Medulla oblongata (tissue), 1 donor: ENCODE measurements at regions not wholly inside any gene's neighbourhood (a gene's known extent, or its start where the extent isn't known, plus 50 kb on each side); places are given as distances from the start of the nearest gene placed in this dataset.

ENCODE experiments used
- DNase-seq: peaks from one replicate; pipeline ENCODE4 v3.0.0-alpha.2; 2015; ENCODE audit errors: extremely low spot score

DNA sequence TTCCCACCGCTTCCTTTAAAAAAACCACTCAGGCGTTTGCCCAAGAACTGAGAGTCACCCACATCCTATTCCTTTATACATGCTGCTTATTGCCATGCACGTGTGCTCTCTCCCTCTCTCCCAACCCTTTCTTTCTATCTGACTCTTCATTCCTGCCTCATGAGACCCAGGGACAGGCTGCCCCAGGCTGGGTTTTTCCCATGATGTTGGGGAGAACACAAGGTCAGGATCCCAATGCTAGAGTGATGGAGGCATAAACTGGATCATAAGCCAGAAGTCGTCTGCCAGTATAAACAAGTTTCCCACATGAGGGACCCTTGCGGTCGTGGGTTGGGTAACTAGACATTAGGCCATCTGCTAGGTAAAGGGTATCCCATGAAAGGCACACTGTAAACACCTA is 64.9 kb downstream of the CD2 start:
- DNase-seq, result no peak

GRCh38 chr1:116820369-116820768 is 66.1 kb downstream of the CD2 start:
- no peak for DNase-seq

DNA sequence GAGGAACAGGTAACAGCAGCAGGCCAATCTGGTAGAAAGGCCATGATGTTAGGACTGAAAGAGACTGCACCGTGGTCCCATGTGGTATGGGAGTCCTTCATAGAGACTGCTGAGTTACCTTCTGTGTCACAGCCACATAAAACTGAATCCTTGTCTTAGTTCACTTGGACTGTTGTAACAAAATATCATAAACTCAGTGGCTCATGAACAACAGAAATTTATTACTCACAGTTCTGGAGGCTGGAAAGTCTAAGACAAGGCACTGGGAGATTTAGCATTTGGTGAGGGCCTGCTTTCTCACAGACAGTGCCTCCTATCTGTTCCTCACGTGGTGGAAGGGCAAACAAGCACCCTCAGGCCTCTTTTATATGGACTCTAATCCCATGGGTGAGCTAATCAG is 67.5 kb downstream of the CD2 start:
- no peak for DNase-seq

DNA sequence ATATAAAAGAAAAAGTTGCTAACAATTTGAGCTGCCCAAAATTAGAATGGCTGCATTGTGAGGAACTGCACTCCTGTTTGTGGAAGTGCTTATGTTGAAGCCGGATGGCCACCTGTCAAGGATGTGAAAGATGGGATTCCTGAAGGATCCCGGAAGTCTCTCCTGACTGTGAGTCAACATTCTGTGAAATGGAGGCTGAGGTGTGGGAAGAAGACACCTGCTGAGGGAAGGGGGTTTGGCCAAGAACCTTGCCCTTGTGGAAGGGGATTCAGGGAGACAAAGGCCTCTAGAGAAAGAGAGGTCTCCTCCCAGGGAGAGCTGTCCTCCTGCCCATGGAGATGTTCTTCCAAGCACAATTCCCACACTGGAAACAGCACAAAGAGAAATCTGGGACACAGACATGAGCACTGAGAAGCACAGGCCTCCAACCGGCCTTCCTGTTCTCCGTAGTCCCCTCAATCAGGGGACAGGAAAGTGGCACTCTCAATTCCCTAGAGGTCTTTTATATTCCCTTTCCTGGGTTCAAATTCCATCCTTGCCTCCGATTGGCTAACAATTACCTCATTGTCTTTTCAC is 70.5 kb downstream of the CD2 start:
- DNase-seq, result no peak

- no peak for DNase-seq
Measured at GRCh38 chr1:116825207-116825719, 71.0 kb downstream of the CD2 start.

- DNase-seq, result no peak
Measured at GRCh38 chr1:116825720-116826438, 71.6 kb downstream of the CD2 start.

DNA sequence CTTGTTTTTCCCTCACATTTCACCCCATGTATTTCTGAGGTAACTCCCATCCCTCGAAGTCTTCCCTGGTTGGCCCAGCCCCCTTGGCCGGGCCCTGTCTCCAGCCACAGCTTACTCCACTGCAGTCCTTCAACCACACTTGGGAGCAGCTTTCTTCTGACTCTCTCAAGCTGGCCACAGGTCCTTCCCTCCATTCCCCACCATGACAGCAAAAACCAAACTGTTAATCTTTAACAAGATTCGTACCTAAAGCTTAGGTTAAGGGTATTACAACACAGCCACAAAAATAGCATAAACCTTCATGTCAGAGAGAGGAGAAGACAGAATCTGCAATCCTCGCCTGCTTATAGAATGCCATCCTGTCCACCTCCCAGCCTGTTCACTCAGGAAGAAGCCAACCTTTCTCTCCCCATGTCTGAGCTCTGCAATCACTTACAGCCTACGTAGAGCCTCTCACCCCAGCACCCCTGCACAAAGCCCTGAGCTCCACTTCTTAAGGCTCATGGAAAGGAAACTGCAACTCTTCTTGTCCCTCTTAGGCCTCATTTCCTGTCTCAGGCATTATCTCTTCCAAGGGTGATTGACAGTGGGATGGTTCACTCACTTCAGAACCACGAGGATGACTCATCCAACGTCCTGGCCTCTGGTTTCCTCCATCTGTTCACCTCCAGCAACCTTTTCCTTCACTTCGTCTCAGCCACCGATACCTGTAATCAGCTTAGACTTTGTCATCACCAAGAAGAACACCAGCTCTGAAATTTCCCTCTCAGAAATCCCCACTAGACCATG is 72.8 kb downstream of the CD2 start:
- DNase-seq, result no peak

- DNase-seq, result no peak
Measured at GRCh38 chr1:116827607-116828105, 73.4 kb downstream of the CD2 start.

- no peak for DNase-seq
Measured at GRCh38 chr1:116832308-116832931, 77.3 kb upstream of the PTGFRN start.

- no peak for DNase-seq
Measured at GRCh38 chr1:116832932-116833578, 76.7 kb upstream of the PTGFRN start.

- DNase-seq, result no peak
Measured at GRCh38 chr1:116833718-116834117, 76.0 kb upstream of the PTGFRN start.

- DNase-seq, result no peak
Measured at GRCh38 chr1:116834595-116834994, 75.1 kb upstream of the PTGFRN start.

- DNase-seq, result no peak
Measured at GRCh38 chr1:116835161-116835560, 74.6 kb upstream of the PTGFRN start.

DNA sequence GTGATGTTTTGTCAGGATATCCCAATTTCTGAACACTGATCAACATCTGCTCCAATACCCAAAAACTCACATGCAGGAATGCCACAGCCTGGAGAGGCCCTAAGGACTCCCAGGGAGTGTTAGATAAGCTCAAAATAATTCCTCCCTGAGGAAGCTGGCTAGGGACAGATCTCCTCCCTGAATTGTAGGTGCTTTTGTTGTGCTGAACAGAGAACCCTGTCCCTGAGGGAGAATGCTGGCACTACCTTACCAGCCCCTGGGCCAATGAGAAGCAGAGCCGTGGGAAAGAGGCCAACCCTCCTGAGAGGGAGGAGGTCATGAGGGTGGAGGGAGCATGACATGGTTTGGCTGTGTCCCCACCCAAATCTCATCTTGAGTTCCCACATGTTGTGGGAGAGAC is 73.6 kb upstream of the PTGFRN start:
- DNase-seq, result no peak

- DNase-seq, result no peak
Measured at GRCh38 chr1:116841569-116842344, 68.0 kb upstream of the PTGFRN start.

DNA sequence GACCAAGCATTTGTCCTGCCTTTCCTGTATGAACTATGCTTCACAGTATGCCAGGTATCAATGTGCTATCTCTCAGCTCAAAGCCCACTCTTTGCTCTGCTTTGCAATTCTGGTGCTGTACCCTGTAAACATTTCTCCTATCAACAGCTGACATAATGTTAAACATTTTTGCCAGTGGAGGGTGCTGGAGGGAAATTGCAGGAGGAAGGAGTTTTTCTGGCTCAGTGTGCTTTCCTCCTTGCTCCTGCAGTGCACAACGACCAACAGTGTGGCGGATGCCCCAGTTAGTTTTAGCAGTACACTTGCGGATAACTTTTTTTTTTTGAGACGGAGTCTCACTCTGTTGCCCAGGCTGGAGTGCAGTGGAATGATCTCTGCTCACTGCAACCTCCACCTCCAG is 67.1 kb upstream of the PTGFRN start:
- no peak for DNase-seq

DNA sequence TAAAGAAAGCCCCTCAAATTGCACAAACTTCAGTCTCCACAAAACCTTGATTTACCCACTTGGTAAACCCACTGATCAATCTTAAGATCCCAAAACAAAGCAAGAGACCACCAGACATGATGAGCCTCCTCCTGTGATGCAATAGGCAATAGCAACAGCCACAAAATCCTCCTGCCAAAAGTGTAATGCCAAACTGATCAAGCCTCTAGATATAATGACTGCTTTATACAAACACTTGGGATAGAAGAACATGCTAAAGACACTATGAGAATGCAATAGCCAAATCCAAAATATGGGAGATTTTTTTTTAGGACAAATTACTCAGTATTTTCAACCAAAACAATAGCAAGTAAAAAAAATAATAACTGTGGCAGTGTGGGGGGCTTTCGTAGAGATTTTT is 64.9 kb upstream of the PTGFRN start:
- DNase-seq, result no peak

GRCh38 chr1:116847190-116847589 is 62.5 kb upstream of the PTGFRN start:
- DNase-seq, result no peak

- no peak for DNase-seq
Measured at GRCh38 chr1:116847688-116848531, 61.8 kb upstream of the PTGFRN start.

GRCh38 chr1:116850436-116850835 is 59.3 kb upstream of the PTGFRN start:
- no peak for DNase-seq
